Natural killer cell (primary cell): ENCODE measurements at regions not wholly inside any gene's neighbourhood (a gene's known extent, or its start where the extent isn't known, plus 50 kb on each side); places are given as distances from the start of the nearest gene placed in this dataset.
"Not testable (repeated sequence)": the region's sequence is repeated elsewhere in the genome, so short reads cannot be mapped to it uniquely, and the experiment has no call there.

Source experiments
- ATAC-seq, 3 donors: fragments of 150-1000 bp in 2 of 3; fragments of 200-7000 bp in 1 of 3; cut with Tn5 transposase; 1 replicate in 1 of 3; 2 replicates in 2 of 3; pipeline ENCODE4 v1.10.0; 2021; ENCODE audit warnings: mild to moderate bottlenecking in 2 of 3, moderate library complexity in 2 of 3
- DNase-seq, 2 donors: peaks; one replicate each; pipeline versions ENCODE4 v3.0.0 to v3.0.0-alpha.2; 2013 to 2021; ENCODE audit warnings: mixed read lengths in 1 of 2
- H3K27ac ChIP-seq: one replicate; pipeline ENCODE4 v1.5.1; 2013; ENCODE audit warnings: mild to moderate bottlenecking, low read length
- H3K27me3 ChIP-seq: one replicate; pipeline ENCODE4 v1.6.1; 2013; ENCODE audit warnings: low read length; ENCODE audit not compliant: control insufficient read depth, insufficient read depth
- H3K36me3 ChIP-seq: one replicate; pipeline ENCODE4 v1.6.1; 2013; ENCODE audit warnings: low read length; ENCODE audit not compliant: control insufficient read depth, insufficient read depth
- H3K4me1 ChIP-seq: one replicate; pipeline ENCODE4 v1.6.1; 2013; ENCODE audit warnings: low read length; ENCODE audit not compliant: control insufficient read depth, insufficient read depth
- H3K4me3 ChIP-seq: one replicate; pipeline ENCODE4 v1.5.1; 2013; ENCODE audit warnings: low read length
- H3K9me3 ChIP-seq: one replicate; pipeline ENCODE4 v1.6.1; 2013; ENCODE audit warnings: low read length; ENCODE audit not compliant: control insufficient read depth, insufficient read depth
- H3K27ac Mint-ChIP-seq, 2 donors: one replicate each; pipeline ENCODE4 v1.8.0; 2022; ENCODE audit warnings: mild to moderate bottlenecking in 2 of 2, mixed read lengths in 2 of 2, moderate library complexity in 1 of 2
- H3K27me3 Mint-ChIP-seq, 2 donors: one replicate each; pipeline ENCODE4 v1.8.0; 2022; ENCODE audit warnings: low read depth in 2 of 2, mixed read lengths in 2 of 2
- H3K36me3 Mint-ChIP-seq: one replicate; pipeline ENCODE4 v1.8.0; 2022; ENCODE audit warnings: mixed read lengths
- H3K4me1 Mint-ChIP-seq, 2 donors: one replicate each; pipeline ENCODE4 v1.8.0; 2022; ENCODE audit warnings: mixed read lengths in 2 of 2
- H3K4me3 Mint-ChIP-seq: one replicate; pipeline ENCODE4 v1.8.0; 2022; ENCODE audit warnings: mild to moderate bottlenecking, moderate library complexity, mixed read lengths
- H3K9me3 Mint-ChIP-seq, 2 donors: one replicate each; pipeline ENCODE4 v1.8.0; 2022; ENCODE audit warnings: mixed read lengths in 2 of 2
- WGBS: methylation state at CpG from one replicate; pipeline ENCODE4 v1.1.7; 2013; ENCODE audit warnings: missing lambda C conversion rate; ENCODE audit not compliant: insufficient coverage; 5-methylcytosine and 5-hydroxymethylcytosine counted together
- intact Hi-C: fragments of 100-400 bp; cut with micrococcal nuclease; formaldehyde crosslinking; loops from one replicate; pipeline ENCODE4 v1.14.2; 2022
- TF ChIP-seq, protein P1 (sequence below): fragments of 200-600 bp; IDR thresholded peaks from one replicate; pipeline ENCODE4 v1.8.0; 2022; ENCODE audit warnings: antibody characterized with exemption

DNA sequence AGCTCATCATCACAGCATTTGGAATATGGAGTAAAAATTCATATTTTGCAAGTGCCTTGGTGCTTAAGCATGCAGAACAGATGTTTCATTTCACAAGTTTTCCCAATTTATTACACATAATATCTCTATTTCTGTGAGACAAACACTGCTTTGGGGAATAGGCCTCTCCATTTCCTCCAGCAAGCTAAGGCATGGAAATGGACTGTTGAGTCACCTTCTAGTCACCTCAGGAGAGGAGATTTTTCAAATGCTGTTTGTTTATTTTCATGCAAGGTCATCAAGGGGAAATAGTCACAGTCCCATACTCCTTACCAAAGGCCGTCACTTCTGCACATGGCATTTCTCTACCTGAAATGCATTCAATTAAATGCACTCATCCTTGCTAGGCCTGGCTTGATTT is 57.4 kb upstream of the NUTM2D start:
- DNase-seq, H3K27me3 Mint-ChIP-seq, H3K27ac ChIP-seq, H3K4me1 Mint-ChIP-seq, intact Hi-C loops, H3K9me3 Mint-ChIP-seq, H3K27ac Mint-ChIP-seq, H3K4me3 ChIP-seq, H3K4me1 ChIP-seq, H3K36me3 Mint-ChIP-seq, H3K27me3 ChIP-seq, H3K9me3 ChIP-seq, H3K4me3 Mint-ChIP-seq, H3K36me3 ChIP-seq, ATAC-seq: not testable (repeated sequence)
- WGBS: no CpG with 5 or more reads among the region's 1 CpG

DNA sequence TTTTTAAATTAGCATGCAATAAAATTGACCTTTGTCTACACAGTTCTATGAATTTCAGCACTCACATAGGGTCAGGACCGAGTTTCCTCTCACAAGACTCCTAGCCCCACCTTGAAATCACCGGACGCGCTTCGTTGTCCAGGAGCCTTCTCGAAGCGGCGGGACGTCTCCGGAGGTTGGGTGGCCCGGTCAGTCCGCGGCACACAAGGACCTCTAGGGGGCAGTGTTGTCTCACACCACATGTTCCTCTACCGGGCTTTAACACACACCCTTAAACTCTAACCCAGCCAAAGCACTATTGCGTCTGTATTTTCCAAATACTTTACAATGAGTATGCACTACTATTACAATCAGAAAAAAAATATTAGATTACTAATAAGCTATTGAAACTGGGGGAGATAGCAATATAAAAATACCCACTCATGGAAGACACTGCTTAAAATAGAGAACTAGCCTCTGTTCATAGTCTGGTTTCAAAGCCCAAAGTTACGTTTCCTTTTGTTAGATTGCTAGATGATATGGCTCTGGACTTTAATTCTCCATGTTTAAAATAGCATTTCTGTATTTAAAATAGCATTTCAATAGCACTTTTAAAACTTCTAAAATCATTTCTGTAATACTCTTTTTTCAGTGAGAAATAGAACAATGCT is 56.0 kb upstream of the NUTM2D start:
- H3K27me3 Mint-ChIP-seq, H3K27ac ChIP-seq, H3K36me3 ChIP-seq, H3K27me3 ChIP-seq, H3K9me3 Mint-ChIP-seq, H3K4me1 Mint-ChIP-seq, H3K4me3 Mint-ChIP-seq, H3K9me3 ChIP-seq, H3K36me3 Mint-ChIP-seq, H3K4me1 ChIP-seq, intact Hi-C loops, H3K4me3 ChIP-seq, H3K27ac Mint-ChIP-seq: not testable (repeated sequence)
- ATAC-seq (peak; percentile 91 to 100 (median 99)), DNase-seq (peak in 1 of 2 donors; percentile 29)
- 9% methylated on average over 9 of the region's 16 CpGs for WGBS
- TF ChIP-seq, protein P1, sequence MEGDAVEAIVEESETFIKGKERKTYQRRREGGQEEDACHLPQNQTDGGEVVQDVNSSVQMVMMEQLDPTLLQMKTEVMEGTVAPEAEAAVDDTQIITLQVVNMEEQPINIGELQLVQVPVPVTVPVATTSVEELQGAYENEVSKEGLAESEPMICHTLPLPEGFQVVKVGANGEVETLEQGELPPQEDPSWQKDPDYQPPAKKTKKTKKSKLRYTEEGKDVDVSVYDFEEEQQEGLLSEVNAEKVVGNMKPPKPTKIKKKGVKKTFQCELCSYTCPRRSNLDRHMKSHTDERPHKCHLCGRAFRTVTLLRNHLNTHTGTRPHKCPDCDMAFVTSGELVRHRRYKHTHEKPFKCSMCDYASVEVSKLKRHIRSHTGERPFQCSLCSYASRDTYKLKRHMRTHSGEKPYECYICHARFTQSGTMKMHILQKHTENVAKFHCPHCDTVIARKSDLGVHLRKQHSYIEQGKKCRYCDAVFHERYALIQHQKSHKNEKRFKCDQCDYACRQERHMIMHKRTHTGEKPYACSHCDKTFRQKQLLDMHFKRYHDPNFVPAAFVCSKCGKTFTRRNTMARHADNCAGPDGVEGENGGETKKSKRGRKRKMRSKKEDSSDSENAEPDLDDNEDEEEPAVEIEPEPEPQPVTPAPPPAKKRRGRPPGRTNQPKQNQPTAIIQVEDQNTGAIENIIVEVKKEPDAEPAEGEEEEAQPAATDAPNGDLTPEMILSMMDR: peak; percentile 35

DNA sequence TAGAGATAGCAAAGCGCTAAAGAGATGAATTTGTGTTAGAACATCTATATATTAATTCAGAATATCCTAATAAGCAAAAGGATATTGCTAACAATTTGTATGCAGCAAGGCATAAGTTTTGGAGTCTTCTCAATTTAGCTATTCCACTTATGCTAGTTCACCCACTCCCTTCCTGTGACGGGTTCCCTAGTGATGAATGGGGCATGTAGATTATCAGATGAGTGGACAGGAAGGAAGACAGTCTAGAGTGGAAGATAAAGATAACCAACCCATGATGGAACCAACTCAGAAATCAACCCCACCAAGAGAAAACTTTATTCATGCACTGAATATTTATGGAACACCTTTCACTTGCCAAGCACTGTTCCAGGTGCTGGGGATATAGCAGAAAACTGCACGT is 55.4 kb upstream of the NUTM2D start:
- H3K27me3 ChIP-seq, H3K4me3 Mint-ChIP-seq, H3K4me1 ChIP-seq, H3K9me3 Mint-ChIP-seq, H3K36me3 ChIP-seq, ATAC-seq, H3K27me3 Mint-ChIP-seq, DNase-seq, H3K36me3 Mint-ChIP-seq, intact Hi-C loops, H3K27ac Mint-ChIP-seq, H3K27ac ChIP-seq, H3K4me1 Mint-ChIP-seq, H3K4me3 ChIP-seq, H3K9me3 ChIP-seq: not testable (repeated sequence)
- TF ChIP-seq, protein P1: peak; percentile 2
- no CpG with 5 or more reads among the region's 3 CpGs for WGBS

DNA sequence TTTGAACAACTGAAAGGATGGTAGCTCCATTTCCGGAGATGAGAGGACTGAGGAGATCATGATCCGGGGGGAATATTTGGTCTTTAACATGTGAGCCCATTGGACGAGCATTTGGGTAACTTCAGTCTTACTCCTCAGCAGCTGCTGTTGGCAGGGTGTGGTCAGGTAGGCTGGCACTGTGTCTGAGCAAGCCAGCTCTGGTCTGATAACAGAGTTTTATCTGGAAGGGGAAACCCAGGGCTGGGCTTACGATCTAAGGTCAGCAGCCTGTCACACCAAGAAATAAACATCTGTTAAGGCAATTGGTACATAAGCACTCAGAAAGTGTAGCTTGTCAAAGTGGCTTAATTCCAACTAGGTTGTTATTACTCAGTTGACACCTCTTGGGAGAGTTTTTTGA is 53.8 kb upstream of the NUTM2D start:
- H3K4me1 ChIP-seq, H3K4me3 ChIP-seq, H3K36me3 ChIP-seq, H3K9me3 ChIP-seq, H3K9me3 Mint-ChIP-seq, H3K4me1 Mint-ChIP-seq, DNase-seq, intact Hi-C loops, H3K4me3 Mint-ChIP-seq, H3K27me3 Mint-ChIP-seq, H3K36me3 Mint-ChIP-seq, H3K27ac Mint-ChIP-seq, H3K27me3 ChIP-seq, H3K27ac ChIP-seq: not testable (repeated sequence)
- ATAC-seq: peak in 1 of 3 donors; percentile 35
- WGBS: no CpG with 5 or more reads among the region's 4 CpGs

DNA sequence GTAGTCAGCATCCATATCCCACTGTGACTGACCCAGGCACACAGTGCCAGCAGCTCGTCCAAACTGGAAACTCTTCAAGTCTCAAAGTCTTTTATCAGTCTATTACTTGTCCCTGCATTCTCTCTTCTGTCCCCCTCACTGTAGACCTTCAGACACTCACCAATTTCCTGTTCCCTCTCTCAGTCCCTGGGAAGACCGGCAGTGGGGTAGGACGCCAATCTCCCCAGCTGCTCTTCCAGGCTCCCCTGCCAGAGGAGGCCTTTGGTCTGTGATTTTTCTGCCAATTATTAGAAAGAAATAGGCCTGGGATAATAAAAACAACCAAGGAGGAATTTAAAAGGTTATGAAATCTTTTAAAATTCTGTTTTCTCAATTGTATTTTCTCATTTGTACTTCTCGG is 50.9 kb upstream of the NUTM2D start:
- H3K36me3 Mint-ChIP-seq, H3K27me3 Mint-ChIP-seq, H3K9me3 Mint-ChIP-seq, H3K4me3 ChIP-seq, H3K27ac ChIP-seq, DNase-seq, intact Hi-C loops, H3K9me3 ChIP-seq, H3K27me3 ChIP-seq, H3K4me1 Mint-ChIP-seq, H3K4me3 Mint-ChIP-seq, H3K36me3 ChIP-seq, H3K4me1 ChIP-seq, H3K27ac Mint-ChIP-seq, ATAC-seq: not testable (repeated sequence)
- WGBS: no CpG with 5 or more reads among the region's 4 CpGs
